Adrenal gland (tissue), 9 donors: ENCODE measurements at regions not wholly inside any gene's neighbourhood (a gene's known extent, or its start where the extent isn't known, plus 50 kb on each side); places are given as distances from the start of the nearest gene placed in this dataset.

Experiments used
- DNase-seq, 7 donors: peaks; one replicate each; pipeline ENCODE4 v3.0.0-alpha.2; 2019 to 2020
- H3K27ac ChIP-seq, 5 donors: fragments of 200-600 bp; sonication (generic) in 4 of 5; 1 replicate in 3 of 5; 2 replicates in 2 of 5; pipeline versions ENCODE4 v1.5.1 to v1.8.0; 2016 to 2020; ENCODE audit warnings: mild to moderate bottlenecking in 1 of 5
- H3K27me3 ChIP-seq: fragments of 200-600 bp; 2 replicates; pipeline ENCODE4 v1.8.0; 2021
- H3K36me3 ChIP-seq, 2 donors: fragments of 200-600 bp; replicated peaks in 1 of 2; 1 replicate in 1 of 2; 2 replicates in 1 of 2; pipeline versions ENCODE4 v1.5.1 to v1.8.0; 2018 to 2022
- H3K4me1 ChIP-seq, 2 donors: fragments of 200-600 bp; replicated peaks in 1 of 2; 1 replicate in 1 of 2; 2 replicates in 1 of 2; pipeline versions ENCODE4 v1.5.1 to v1.8.0; 2018 to 2021
- H3K4me3 ChIP-seq, 4 donors: fragments of 200-600 bp; sonication (generic) in 3 of 4; one replicate each; pipeline ENCODE4 v1.5.1; 2016 to 2018
- H3K9me3 ChIP-seq, 3 donors: fragments of 200-600 bp; sonication (generic) in 1 of 3; replicated peaks in 1 of 3; 1 replicate in 2 of 3; 2 replicates in 1 of 3; pipeline versions ENCODE4 v1.5.1 to v1.8.0; 2016 to 2021
- CTCF ChIP-seq, 6 experiments: fragments of 450-650 bp in 4 of 6; fragments of 200-600 bp in 2 of 6; sonication (generic) in 1 of 6; IDR thresholded peaks; 1 replicate in 5 of 6; 2 replicates in 1 of 6; pipeline versions ENCODE4 v1.5.1 to v1.8.0; 2016 to 2021; ENCODE audit warnings: antibody characterized with exemption in 6 of 6, mild to moderate bottlenecking in 2 of 6, moderate library complexity in 1 of 6
- POLR2A ChIP-seq, 2 donors: fragments of 450-650 bp; IDR thresholded peaks; one replicate each; pipeline ENCODE4 v1.6.1; 2017; ENCODE audit warnings: antibody characterized with exemption in 2 of 2, mild to moderate bottlenecking in 2 of 2, moderate library complexity in 1 of 2
- WGBS, 4 donors: extraction: QIAGEN DNeasy Blood & Tissue Kit in 2 of 4; methylation state at CpG; one replicate each; pipeline versions ENCODE4 v1.1.5 to v1.1.7; 2013 to 2017; 5-methylcytosine and 5-hydroxymethylcytosine counted together
- intact Hi-C, 2 donors: fragments of 100-400 bp; cut with DNase I; formaldehyde crosslinking; loops; one replicate each; pipeline versions ENCODE4 v1.14.1 to v1.15.0; 2022 to 2023
- donor health status: healthy with polysubstance abuse.
- donor health status: Bipolar disorder and iron deficiency.
- donor health status: DM: yes; HTN: yes; CAD: no.
- donor health status: DM: no; HTN: no; CAD: no.
- donor health status: DM: no; HTN: no; CAD: no.

DNA sequence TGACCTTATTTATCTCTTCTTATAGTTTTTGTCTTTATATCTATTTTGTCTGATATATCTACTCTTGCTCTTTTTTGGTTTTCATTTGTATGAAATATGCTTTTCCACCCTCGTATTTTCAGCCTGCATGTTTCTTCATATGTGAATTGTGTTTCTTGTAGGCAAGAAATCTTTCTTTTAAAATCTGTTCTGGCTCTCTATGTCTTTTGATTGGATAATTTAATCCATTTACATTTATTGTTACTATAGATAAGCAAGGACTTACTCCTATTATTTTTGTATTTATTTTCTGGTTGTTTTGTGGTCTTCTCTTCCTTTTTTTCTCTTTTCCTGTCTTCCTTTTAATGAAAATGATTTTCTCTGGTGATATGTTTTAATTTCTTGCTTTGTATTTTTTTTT lies 403.1 kb downstream of the DCAF12L2 start:
- no peaks in the 10 kb centered on the region for H3K9me3 ChIP-seq
- intact Hi-C loops: no loop called here
- H3K27ac ChIP-seq: no peak overlapping the region
- DNase-seq: no peak
- WGBS, 4 donors: 16 to 50% (median 29%) methylated on average over 1 of the region's 1 CpG
- no peaks in the 10 kb centered on the region for H3K27me3 ChIP-seq
- H3K36me3 ChIP-seq: no peaks in the 10 kb centered on the region
- TF ChIP-seq CTCF (IDR thresholded peaks at IDR 0.05) (no peak), POLR2A (IDR thresholded peaks at IDR 0.05) (no peak)
- no peaks in the 10 kb centered on the region for H3K4me1 ChIP-seq
- no peak overlapping the region for H3K4me3 ChIP-seq

GRCh38 chrX:125765347-125765746 lies 400.7 kb downstream of the DCAF12L2 start:
- DNase-seq: no peak
- H3K27me3 ChIP-seq: no peaks in the 10 kb centered on the region
- H3K4me3 ChIP-seq: no peak overlapping the region
- H3K4me1 ChIP-seq: no peaks in the 10 kb centered on the region
- no peaks in the 10 kb centered on the region for H3K36me3 ChIP-seq
- H3K9me3 ChIP-seq: no peaks in the 10 kb centered on the region
- TF ChIP-seq CTCF (IDR thresholded peaks at IDR 0.05) (no peak), POLR2A (IDR thresholded peaks at IDR 0.05) (no peak)
- 81 to 86% (median 83%) methylated on average over 2 of the region's 2 CpGs; no CpG with 5 or more reads in 1 of the 4 donors for WGBS, 4 donors
- H3K27ac ChIP-seq: no peak overlapping the region
- intact Hi-C loops: no loop called here

GRCh38 chrX:125769628-125770027 lies 396.5 kb downstream of the DCAF12L2 start:
- no peaks in the 10 kb centered on the region for H3K9me3 ChIP-seq
- H3K27me3 ChIP-seq: no peaks in the 10 kb centered on the region
- intact Hi-C loops: no loop called here
- TF ChIP-seq POLR2A (IDR thresholded peaks at IDR 0.05): no peak
- no peak for TF ChIP-seq CTCF (IDR thresholded peaks at IDR 0.05)
- DNase-seq: no peak
- H3K27ac ChIP-seq: no peak overlapping the region
- WGBS, 4 donors: 54 to 57% (median 57%) methylated on average over 2 of the region's 2 CpGs; no CpG with 5 or more reads in 1 of the 4 donors
- no peak overlapping the region for H3K4me3 ChIP-seq
- H3K4me1 ChIP-seq: no peaks in the 10 kb centered on the region
- H3K36me3 ChIP-seq: no peaks in the 10 kb centered on the region

- no peak overlapping the region for H3K27ac ChIP-seq
- TF ChIP-seq POLR2A (IDR thresholded peaks at IDR 0.05) (no peak), CTCF (IDR thresholded peaks at IDR 0.05) (no peak)
- H3K4me1 ChIP-seq: no peaks in the 10 kb centered on the region
- no peak for DNase-seq
- intact Hi-C loops: no loop called here
- 61 to 71% (median 66%) methylated on average over 3 of the region's 3 CpGs for WGBS, 4 donors
- H3K27me3 ChIP-seq: no peaks in the 10 kb centered on the region
- no peaks in the 10 kb centered on the region for H3K36me3 ChIP-seq
- H3K9me3 ChIP-seq: no peaks in the 10 kb centered on the region
- H3K4me3 ChIP-seq: no peak overlapping the region
These were observed 387.8 kb downstream of the DCAF12L2 start for GRCh38 chrX:125778261-125778660.
